KBM-7 (cell line): ENCODE measurements at regions not wholly inside any gene's neighbourhood (a gene's known extent, or its start where the extent isn't known, plus 50 kb on each side); places are given as distances from the start of the nearest gene placed in this dataset.
"Not testable (repeated sequence)": the region's sequence is repeated elsewhere in the genome, so short reads cannot be mapped to it uniquely, and the experiment has no call there.

ENCODE experiments used
- DNase-seq: peaks from one replicate; pipeline ENCODE4 v3.0.0-alpha.2; 2015
- in situ Hi-C: fragments of 300-500 bp; cut with MboI; formaldehyde crosslinking; loops from 2 replicates; pipeline ENCODE4 v1.14.3; 2020; ENCODE audit warnings: low sequenced_read_pairs, low pct_unique_long_range_greater_than_20kb, mixed read lengths

DNA sequence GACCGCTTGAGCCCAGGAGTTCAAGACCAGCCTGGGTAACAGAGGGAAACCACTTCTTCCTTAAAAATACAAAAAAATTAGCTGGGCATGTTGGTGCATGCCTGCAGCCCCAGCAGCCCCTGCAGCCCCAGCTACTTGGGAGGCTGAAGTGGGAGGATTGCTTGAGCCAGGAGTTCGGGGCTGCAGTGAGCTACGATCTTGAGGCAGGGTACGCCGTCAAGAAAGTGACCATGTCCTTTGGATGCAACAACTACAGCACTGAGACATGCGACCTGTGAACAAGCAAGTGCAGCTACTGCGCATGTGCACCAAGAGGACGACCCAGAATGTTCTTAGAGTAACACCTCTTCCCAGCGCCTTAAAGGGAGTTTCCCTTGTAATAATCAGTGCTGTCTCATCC, 66.6 kb upstream of the ZNF479 start:
- in situ Hi-C loops, result no loop called here
- no peak for DNase-seq

DNA sequence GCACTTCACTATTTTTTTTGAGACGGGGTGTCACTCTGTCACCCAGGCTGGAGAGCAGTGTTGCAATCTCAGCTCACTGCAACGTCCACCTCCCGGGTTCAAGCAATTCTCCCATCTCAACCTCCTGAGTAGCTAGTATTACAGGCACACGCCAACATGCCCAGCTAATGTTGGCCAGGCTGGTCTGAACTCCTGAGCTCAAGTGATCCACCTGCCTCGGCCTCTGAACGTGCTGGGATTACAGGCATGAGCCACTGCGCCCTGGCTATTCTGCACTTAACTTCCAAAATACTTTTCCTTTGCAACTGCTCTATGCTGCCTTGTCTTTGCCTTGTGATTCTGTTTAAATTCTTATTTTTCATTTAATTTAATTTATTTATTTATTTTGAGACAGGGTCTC, 67.0 kb upstream of the ZNF479 start:
- in situ Hi-C loops, result no loop called here
- no peak for DNase-seq

DNA sequence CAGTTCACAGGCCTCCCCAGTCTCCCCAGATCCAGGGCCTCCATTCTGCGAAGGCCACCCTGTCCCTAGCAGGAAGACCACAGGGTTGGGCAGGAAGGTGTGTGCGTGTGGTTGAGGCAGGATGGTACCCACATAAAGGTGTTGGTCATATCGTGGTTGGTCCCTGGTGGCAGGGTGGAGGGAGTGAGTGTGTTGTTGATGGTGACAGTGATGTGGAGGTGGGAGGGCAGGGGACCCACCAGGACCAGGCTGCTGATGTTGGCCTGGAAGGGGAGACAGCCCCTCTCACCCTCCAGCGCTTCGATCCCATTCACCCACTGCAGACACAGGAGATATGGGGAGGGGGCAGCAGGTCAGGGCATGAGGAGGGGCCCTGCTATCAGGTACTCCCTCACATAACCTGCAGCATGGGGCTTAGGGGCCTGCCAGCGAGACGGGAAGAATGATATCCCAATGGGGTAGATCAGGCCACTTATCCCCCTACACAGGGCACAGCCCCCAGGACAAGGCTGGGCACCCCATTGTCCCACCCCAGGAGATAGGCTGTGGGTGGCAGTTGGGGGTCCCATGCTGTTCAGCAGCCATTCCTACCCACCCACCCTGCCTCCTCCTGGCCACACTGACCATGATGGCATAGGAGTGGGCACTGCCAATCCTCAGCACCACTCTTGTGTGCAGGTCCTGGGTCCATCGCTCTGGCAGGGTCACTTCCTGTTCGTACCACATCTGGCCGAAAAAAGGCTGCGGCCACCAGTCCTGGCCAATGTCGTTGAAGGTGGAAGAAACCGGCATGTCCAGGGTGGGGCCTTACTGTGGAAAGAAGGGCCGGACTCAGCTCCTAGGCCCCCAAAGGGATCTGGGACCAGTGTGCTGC, 69.0 kb upstream of the ZNF479 start:
- in situ Hi-C loops, result no loop called here
- DNase-seq, result no peak

DNA sequence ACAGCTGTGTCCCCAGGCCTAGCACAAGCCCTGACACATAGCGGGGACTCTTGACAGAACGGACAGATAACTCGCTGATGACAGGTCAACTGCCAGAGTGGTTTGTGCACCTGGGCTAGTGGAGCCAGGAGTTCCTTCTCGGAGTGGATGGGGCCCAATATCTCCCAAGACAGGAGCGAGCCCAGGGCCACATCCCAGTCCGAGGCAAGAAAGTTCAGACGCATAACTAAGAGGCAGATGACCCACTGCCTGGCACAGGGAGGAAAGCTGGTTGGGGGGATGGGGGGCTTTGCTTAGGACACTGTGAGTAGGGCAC, 69.6 kb upstream of the ZNF479 start:
- no peak for DNase-seq
- in situ Hi-C loops, result no loop called here

DNA sequence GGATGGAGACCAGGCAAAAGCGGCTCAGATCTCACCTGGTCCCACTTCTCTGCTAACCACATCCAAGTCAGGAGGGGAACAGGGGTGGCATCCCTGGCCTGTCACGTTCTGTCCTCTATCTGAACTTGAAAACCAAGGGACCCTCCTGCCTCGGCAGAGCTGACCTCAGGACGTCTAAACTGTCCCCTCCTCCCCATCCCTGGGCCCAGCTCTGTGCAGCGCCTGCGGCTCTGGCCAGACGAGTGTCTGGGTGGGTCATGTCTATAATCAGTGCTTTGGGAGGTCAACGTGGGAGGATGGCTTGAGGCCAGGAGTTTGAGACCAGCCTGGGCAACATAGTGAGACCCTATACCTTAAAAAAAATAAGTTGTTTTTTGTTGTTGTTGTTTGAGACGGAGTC, 70.0 kb upstream of the ZNF479 start:
- in situ Hi-C loops, result no loop called here
- no peak for DNase-seq

DNA sequence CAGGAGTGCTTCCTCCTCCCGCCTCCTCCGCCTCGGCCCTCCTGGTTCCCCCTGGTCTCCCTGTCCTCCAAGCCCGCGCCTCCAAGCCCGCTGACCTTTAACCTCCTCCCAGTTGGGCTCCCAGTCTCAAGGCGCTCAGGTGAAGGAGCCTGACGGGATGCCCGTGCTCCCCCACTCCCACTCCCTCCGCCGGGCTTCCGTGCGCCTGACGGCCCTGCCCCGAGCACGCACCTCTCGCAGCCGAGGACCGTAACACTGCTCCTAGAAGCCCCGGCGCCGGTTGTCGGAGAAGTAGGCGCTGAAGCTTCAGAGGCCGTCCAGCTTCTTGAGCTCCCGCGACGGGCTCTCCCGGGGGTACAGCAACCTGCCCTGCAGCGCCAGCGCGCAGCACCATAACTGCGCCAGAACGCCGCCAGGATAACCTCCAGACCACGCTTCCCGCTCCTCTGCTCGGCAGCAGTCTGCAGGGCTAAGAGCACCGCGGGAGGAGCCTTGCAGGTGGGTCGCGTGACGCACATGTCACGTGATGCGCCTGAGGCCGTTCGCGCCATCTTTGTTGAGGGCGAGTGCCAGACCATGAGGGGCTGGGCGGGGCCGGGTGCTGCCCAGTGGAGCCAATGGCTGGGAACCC, 71.0 kb upstream of the ZNF479 start:
- DNase-seq, result no peak
- in situ Hi-C loops, result no loop called here

DNA sequence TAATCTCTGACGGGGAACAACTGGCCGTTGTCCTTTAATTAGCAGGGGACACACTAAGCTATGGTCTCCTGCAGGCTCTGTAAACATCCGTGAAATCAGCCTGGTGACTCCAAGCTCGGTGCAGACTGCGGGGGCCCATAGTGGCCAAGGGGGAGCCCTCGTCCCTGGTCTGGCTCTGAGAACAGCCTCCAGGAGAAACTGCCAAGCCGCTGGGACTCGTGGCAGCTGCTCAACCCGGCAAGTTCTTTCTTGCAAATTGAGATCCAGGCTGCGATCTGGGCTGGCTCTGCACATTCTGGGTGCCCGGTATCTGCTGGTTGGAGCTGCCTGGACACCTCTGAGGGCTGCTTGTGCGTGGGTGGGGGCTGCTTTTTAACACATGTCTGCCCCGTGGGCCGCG, 71.6 kb upstream of the ZNF479 start:
- in situ Hi-C loops, DNase-seq: not testable (repeated sequence)

DNA sequence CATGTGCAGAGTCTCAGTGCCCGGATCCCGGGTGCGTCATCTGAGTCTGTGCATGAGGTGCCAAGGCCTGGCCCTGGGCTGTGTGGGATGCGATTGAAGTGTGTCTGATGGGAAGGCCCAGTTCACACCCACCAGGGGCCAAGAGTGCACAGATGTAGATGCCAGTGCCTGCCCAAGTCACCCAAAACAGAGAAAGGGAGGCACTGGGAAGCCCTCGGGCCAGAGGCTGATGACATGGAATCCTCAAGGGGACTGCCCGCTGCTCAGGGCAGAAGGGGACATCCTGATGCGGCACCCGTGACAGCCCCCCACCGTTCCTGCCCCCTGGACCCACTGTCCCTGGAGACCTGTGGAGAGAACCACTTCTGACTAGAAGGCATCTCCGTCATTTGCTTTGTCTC, 72.2 kb upstream of the ZNF479 start:
- in situ Hi-C loops, result no loop called here
- no peak for DNase-seq

DNA sequence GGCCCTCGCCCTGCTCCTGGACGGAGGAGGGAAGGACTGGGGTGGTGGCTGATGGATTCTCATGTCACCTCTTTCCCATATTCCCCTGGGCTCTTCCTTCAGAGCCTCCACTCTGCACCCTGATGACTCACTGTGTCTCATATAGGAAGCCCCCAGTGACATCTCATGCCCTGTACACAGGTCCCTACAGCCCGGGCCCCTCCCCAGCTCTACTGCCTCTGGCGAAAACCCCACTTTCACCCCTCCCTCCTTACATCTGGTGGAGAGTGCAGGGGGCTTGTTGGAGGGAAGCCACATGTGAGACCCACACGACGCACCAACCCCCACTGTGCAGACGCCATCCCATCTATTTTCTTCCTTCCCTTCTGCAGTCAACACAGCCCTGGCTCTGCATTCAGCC, 72.8 kb upstream of the ZNF479 start:
- in situ Hi-C loops, result no loop called here
- no peak for DNase-seq

DNA sequence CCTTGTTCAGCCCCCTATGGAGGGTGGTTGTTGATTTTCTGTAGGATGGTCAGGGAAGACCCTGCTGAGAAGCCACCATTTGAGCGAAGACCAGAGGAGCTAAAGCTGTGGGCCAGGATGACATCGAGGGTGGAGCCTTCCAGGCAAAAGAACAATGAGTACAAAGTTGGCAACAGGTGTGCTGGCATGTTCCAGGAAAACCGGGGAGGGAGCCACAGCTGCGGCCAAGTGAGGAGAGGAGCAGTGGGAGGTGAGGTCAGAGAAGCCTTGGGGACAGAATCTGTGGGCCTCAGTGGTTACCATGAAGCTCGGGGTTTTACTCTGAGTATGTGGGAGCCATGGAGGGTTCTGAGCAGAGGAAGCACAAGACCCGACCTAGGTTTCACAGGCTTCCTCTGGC, 75.6 kb upstream of the ZNF479 start:
- in situ Hi-C loops, result no loop called here
- DNase-seq, result no peak

DNA sequence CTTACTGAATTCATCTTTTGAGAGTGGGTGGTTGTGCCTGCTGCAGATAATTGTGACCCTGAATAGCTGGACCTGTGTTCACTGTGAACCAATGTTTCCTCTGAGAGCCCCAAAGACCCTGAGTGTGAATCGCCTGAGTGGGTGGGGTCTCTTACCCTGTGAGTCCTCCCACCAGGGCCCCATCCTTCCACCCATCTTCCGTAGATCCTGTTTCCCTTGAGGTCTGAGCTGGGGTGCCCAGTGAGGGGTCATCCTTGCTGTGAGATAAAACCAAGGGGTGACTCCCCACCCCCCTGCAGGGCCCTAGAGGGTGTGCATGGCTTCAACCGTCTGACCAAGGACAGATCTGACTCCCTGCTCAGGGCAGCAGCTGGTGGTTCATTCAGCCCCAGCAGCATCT, 78.0 kb upstream of the ZNF479 start:
- no peak for DNase-seq
- in situ Hi-C loops, result no loop called here

DNA sequence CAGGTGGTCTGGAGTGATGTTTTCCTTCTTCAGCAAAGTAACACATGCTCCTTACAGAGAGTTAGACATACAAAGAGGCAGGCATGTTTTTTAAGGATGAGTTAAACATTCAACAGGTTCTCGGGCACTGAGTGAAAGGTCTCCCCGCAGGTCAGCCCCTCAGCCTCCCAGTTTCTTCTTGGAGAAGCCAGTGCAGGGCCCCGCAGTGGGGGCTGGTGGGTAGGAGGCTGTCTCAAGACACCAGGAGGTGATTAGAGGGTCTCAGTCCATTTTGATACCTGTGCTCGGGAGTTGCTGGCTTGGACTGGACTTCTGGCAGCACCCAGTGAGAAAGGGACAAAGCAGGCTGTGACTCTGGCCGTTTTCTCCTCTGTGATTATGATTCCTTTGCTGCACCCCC, 78.6 kb upstream of the ZNF479 start:
- no peak for DNase-seq
- in situ Hi-C loops, result no loop called here

DNA sequence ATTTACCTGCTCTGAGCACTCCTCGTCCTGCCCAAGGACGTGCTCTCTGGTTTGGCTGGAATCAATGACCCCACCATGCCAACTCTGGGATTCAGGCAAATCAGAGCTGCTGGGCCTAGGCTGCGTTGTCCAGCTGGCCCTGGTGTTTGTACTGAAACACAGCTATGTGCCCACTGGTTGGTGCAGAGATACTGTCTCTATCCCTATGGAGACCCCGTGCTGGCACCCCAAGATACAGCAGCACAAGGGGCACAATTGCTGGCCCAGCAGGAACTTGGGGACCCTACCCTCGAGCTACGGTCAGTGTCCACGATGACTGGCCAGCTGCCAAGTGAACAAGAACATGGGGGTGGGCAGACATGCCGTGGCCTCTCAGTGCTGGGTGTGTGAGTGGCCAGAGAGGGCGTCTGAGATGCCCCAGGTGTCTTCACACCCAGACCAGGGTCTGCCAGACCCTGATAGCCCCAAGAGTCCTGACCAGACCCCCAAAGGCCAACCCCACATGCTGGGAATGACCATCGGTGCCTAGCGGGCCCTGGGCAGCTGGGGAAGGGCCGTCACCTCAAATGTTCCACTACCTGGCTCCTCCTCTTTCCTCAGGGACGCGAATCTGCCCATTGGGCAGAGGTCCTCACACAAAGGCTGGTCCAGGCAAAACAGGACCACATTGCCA, 79.3 kb upstream of the ZNF479 start:
- in situ Hi-C loops, result no loop called here
- DNase-seq, result no peak

DNA sequence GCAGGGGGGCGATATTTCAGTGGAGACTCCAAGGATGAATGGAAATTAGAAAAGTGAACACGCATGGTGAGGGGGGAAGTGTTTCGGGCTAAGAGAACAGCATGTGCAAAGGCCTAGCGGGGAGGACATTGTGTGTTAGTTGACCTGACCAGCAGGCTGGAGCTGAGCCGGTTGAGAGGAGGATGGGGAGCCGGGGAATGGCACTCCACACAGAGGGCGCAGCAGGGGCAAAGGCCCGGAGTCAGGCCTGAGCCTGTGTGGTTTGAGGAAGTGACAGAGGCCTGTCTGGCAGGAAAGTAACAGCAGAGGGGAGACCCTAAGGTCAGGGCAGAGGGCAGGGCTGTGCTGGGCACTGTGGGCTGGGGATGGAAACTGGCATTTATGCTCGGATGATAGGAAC, 83.2 kb upstream of the ZNF479 start:
- in situ Hi-C loops, result no loop called here
- DNase-seq, result no peak

DNA sequence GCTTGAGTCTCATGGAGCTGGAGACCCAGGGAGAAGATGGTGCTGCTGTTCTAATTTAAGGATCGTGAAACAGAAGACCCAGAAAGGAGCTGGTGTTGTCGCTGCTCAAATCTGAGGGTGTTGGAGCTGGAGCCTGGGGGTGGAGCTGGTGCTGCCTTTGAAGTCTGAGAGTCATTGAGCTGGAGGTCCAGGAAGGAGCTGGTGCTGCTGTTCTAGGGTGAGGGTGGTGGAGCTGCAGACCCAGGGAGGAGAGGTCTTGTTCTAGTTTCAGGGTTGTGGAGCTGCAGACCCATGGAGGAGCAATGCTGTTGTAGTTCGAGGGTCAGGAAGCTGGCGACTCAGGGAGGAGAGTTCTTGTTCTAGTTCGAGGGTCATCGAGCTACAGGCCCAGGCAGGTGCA, 84.1 kb upstream of the ZNF479 start:
- DNase-seq, result no peak
- in situ Hi-C loops, result no loop called here

DNA sequence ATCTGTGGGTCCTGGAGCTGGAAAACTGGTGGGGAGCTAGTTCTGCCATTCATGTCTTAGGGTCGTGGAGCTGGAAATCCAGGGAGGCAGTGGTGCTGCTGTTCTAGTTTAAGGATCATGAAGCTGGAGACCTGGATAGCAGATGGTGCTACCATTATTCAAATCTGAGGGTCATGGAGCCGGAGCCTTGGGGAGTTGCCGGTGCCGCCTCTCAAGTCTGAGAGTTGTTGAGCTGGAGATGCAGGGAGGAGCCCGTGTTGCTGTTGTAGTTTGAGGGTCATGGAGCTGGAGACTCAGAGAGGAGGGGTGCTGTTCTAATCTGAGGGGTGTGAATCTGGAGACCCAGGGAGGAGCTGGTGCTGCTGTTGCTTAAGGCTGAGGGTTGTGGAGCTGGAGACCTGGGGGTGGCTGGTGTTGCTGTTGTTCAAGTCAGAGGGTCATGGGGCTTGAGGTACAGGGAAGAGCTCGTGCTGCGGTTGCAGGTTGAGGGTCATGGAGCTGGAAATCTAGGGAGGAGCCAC, 86.0 kb upstream of the ZNF479 start:
- in situ Hi-C loops, result no loop called here
- DNase-seq, result no peak

DNA sequence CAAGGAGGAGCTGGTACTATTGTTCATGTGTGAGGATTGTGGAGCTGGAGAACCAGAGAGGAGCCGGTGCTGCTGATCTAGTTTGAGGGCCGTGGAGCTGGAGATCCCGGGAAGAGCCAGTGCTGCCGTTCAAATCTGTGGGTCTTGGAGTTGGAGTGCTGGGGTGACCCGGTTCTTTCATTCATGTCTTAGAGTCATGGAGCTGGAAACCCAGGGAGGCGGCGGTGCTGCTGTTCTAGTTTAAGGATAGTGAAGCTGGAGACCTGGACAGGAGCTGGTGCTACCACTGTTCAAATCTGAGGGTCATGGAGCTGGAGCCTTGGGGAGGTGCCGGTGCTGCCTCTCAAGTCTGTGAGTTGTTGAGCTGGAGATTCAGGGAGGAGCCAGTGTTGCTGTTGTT, 88.5 kb upstream of the ZNF479 start:
- in situ Hi-C loops, result no loop called here
- DNase-seq, result no peak

DNA sequence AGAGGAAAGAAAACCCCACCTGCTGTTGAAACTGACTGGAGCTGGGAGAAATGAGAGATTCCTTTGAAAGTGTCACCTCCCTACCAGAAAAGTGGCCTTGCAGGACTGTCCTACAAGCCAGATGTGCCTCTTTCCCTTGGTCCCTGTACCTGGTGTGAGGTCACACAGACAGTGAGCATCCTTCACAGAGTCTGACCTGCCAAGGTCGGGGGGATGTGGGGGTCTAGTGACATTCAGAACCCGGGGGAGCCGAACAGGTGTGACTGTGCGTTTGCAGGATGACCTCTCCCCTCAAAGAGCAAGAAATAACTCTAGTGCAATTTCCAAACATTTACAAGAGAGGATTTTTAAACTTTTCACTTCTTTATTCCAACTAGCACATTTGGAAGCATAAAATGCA, 93.4 kb upstream of the ZNF479 start:
- in situ Hi-C loops, result no loop called here
- no peak for DNase-seq

DNA sequence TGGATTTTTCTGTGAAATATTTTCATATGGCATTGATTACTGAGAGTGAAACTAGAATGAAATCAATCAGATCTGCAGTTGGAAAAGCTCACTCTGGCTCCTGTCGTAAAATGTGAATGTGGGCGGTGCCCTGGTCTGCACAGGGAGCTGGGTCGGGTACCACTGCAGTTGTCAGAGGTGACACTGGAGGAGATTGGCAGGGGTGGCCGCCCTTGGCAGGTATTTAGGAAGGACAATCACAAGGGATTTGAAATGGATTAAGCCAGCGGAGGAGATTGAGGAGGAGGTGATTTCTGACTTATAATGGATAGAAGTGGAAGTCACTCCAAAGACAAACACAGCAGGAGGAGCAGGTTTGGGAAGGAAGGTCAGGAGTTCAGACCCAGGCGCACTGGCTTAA, 109.0 kb upstream of the ZNF479 start:
- DNase-seq, in situ Hi-C loops: not testable (repeated sequence)

DNA sequence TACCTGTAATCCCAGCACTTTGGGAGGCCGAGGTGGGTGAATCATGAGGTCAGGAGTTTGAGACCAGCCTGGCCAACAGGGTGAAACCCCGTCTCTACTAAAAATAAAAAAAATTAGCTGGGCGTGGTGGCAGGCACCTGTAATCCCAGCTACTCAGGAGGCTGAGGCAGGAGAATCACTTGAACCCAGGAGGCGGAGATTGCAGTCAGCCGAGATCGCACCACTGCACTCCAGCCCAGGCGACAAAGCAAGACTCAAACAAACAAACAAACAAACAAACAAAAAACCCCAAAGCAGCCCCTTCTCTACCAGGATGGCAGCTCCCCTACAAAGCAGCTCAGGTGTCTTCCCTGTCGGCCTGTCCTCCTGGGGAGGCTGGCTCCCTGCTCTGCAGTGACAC, 111.3 kb upstream of the ZNF479 start:
- in situ Hi-C loops, DNase-seq: not testable (repeated sequence)
